ENCODE measurements at regions not wholly inside any gene's neighbourhood (a gene's known extent, or its start where the extent isn't known, plus 50 kb on each side); places are given as distances from the start of the nearest gene placed in this dataset.

GRCh38 chr16:87132361-87133014 is 184.7 kb downstream of the C16orf95 start:
- H3K27me3 Mint-ChIP-seq (ENCODE audit: low read depth), result no peaks in the 10 kb centered on the region
- TF ChIP-seq, protein P1, sequence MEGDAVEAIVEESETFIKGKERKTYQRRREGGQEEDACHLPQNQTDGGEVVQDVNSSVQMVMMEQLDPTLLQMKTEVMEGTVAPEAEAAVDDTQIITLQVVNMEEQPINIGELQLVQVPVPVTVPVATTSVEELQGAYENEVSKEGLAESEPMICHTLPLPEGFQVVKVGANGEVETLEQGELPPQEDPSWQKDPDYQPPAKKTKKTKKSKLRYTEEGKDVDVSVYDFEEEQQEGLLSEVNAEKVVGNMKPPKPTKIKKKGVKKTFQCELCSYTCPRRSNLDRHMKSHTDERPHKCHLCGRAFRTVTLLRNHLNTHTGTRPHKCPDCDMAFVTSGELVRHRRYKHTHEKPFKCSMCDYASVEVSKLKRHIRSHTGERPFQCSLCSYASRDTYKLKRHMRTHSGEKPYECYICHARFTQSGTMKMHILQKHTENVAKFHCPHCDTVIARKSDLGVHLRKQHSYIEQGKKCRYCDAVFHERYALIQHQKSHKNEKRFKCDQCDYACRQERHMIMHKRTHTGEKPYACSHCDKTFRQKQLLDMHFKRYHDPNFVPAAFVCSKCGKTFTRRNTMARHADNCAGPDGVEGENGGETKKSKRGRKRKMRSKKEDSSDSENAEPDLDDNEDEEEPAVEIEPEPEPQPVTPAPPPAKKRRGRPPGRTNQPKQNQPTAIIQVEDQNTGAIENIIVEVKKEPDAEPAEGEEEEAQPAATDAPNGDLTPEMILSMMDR (IDR thresholded peaks at IDR 0.05), result no peak
- DNase-seq (ENCODE audit: low spot score), result no peak
- H3K36me3 Mint-ChIP-seq (ENCODE audit: low read depth), result peaks cover 8% of the 10 kb centered on the region
- H3K27ac Mint-ChIP-seq (ENCODE audit: unreplicated experiment), result peak overlapping the region; percentile 81
- H3K4me1 Mint-ChIP-seq (ENCODE audit: low read depth), result peaks cover 69% of the 10 kb centered on the region
- no peak overlapping the region for H3K4me3 Mint-ChIP-seq (ENCODE audit: unreplicated experiment)
- peaks cover 16% of the 10 kb centered on the region for H3K9me3 Mint-ChIP-seq (ENCODE audit: low read depth)

- no peak for DNase-seq (ENCODE audit: low spot score)
- Mint-ChIP-seq H3K27ac (ENCODE audit: unreplicated experiment) (peak overlapping the region; percentile 81), H3K9me3 (ENCODE audit: low read depth) (peaks cover 16% of the 10 kb centered on the region)
Observed at GRCh38 chr16:87133112-87133850, 183.9 kb downstream of the C16orf95 start.

DNA sequence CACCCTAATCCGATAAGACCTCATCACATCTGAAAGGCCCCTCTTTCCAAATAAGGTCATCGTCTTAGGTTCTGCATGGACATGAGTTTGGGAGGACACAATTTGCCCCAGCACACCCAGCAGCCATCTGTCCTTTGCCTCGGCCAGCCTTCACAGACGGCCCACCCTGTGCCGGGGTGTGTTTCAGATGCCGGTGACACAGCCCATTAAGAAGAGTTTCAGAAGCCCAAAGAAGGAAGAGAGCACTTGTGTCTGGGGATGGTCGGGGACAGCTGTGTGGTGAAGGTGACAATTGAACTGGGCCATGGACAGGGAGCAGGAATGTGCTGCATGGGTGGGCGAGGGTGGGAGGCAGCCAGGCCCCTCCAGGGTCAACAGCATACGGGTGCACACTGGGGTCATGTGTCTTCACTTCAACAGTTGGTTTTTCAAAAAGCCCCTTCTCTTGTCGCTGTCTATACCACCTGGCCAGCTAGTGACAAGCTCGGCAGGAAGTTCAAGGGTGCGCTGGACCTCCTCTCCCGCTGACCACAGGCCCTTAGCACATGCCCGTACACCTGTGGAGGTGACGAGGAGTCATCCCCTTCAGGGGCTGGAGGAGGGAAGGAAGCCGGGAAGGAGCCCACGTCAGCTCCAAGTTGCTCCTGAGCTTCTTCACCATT is 183.1 kb downstream of the C16orf95 start:
- Mint-ChIP-seq H3K27me3 (ENCODE audit: low read depth) (no peaks in the 10 kb centered on the region), H3K4me3 (ENCODE audit: unreplicated experiment) (no peak overlapping the region), H3K4me1 (ENCODE audit: low read depth) (peaks cover 54% of the 10 kb centered on the region), H3K27ac (ENCODE audit: unreplicated experiment) (no peak overlapping the region), H3K9me3 (ENCODE audit: low read depth) (peaks cover 13% of the 10 kb centered on the region), H3K36me3 (ENCODE audit: low read depth) (peaks cover 7% of the 10 kb centered on the region)
- TF ChIP-seq, protein P1 (IDR thresholded peaks at IDR 0.05), result no peak
- DNase-seq (ENCODE audit: low spot score), result peak; percentile 65

More at GRCh38 chr16:87133112-87133850, 183.9 kb downstream of the C16orf95 start:
- Mint-ChIP-seq H3K36me3 (ENCODE audit: low read depth) (peaks cover 8% of the 10 kb centered on the region), H3K4me3 (ENCODE audit: unreplicated experiment) (no peak overlapping the region), H3K27me3 (ENCODE audit: low read depth) (no peaks in the 10 kb centered on the region), H3K4me1 (ENCODE audit: low read depth) (peaks cover 61% of the 10 kb centered on the region)
- TF ChIP-seq, protein P1 (IDR thresholded peaks at IDR 0.05), result no peak

GRCh38 chr16:87134628-87134995 is 182.6 kb downstream of the C16orf95 start:
- DNase-seq (ENCODE audit: low spot score), result no peak
- H3K4me1 Mint-ChIP-seq (ENCODE audit: low read depth), result peaks cover 52% of the 10 kb centered on the region
- peaks cover 9% of the 10 kb centered on the region for H3K9me3 Mint-ChIP-seq (ENCODE audit: low read depth)
- no peak overlapping the region for H3K27ac Mint-ChIP-seq (ENCODE audit: unreplicated experiment)
- H3K4me3 Mint-ChIP-seq (ENCODE audit: unreplicated experiment), result no peak overlapping the region
- H3K36me3 Mint-ChIP-seq (ENCODE audit: low read depth), result peaks cover 8% of the 10 kb centered on the region
- TF ChIP-seq, protein P1 (IDR thresholded peaks at IDR 0.05), result no peak
- no peaks in the 10 kb centered on the region for H3K27me3 Mint-ChIP-seq (ENCODE audit: low read depth)

DNA sequence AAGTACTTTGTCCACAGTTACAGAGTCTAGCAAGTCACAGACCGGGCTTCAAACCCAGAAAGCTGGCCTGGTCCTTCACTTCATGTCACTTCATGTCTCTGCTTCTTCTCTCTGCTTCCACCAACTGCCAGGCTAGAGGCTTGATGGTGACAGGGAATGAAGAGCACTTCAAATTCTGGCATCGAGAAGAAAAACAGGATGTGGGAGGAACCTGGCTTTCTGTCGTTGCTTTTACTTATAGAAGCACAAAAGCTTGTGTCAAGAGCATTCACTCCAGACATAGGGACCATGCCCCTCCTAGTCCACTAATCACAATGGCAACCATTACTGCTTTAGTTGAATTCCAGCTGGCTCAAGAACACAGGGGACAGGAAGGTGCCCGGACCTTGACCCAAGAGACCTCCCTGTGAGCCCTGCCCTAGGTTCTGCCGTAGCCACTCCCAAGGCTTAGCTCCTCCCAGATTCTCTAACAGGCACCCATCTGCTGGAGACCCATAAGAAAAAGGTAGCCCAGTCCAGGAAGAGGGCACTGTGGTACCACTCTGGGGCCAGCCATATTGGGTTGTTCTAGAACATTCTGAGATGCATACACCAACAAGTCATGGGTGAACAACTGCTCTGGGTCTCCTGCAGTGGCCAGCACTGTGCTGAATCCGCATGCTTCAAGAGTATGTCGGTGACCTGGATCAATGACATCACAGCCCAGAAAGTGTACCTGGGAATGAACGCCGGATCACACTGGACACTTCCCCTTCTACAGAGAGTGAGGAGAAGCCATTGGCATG is 181.8 kb downstream of the C16orf95 start:
- H3K27ac Mint-ChIP-seq (ENCODE audit: unreplicated experiment), result no peak overlapping the region
- peaks cover 9% of the 10 kb centered on the region for H3K9me3 Mint-ChIP-seq (ENCODE audit: low read depth)
- peaks cover 8% of the 10 kb centered on the region for H3K36me3 Mint-ChIP-seq (ENCODE audit: low read depth)
- H3K4me1 Mint-ChIP-seq (ENCODE audit: low read depth), result peaks cover 44% of the 10 kb centered on the region
- TF ChIP-seq, protein P1 (IDR thresholded peaks at IDR 0.05), result no peak
- H3K4me3 Mint-ChIP-seq (ENCODE audit: unreplicated experiment), result no peak overlapping the region
- DNase-seq (ENCODE audit: low spot score), result peak; percentile 30
- no peaks in the 10 kb centered on the region for H3K27me3 Mint-ChIP-seq (ENCODE audit: low read depth)
